H1 (cell line): ENCODE measurements at regions not wholly inside any gene's neighbourhood (a gene's known extent, or its start where the extent isn't known, plus 50 kb on each side); places are given as distances from the start of the nearest gene placed in this dataset.
A peak's percentile ranks its signal among the peaks of the same experiment; 100 is the strongest.

Experiments
- CHD7 ChIP-seq: fragments of 300-600 bp; sonication (generic); IDR thresholded peaks from 2 replicates; pipeline ENCODE4 v1.7.1; 2012; ENCODE audit warnings: low read length, moderate library complexity, mild to moderate bottlenecking, inconsistent platforms; ENCODE audit not compliant: insufficient replicate concordance
- EGR1 ChIP-seq: IDR thresholded peaks from 2 replicates; pipeline ENCODE4 v1.6.1; 2011; ENCODE audit warnings: low read depth, low read length, borderline replicate concordance
- EZH2 ChIP-seq: fragments of 200-600 bp; sonication (generic); IDR thresholded peaks from 2 replicates; pipeline ENCODE4 v1.7.1; 2012; ENCODE audit warnings: low read depth, mild to moderate bottlenecking, moderate library complexity, low read length, inconsistent platforms; ENCODE audit not compliant: severe bottlenecking
- GTF2F1 ChIP-seq: IDR thresholded peaks from 2 replicates; pipeline ENCODE4 v1.6.1; 2012; ENCODE audit warnings: low read depth, low read length, improper control_type of control experiment, borderline replicate concordance
- RFX5 ChIP-seq: IDR thresholded peaks from 2 replicates; pipeline ENCODE4 v1.6.1; 2011; ENCODE audit warnings: low read depth, low read length, improper control_type of control experiment, borderline replicate concordance
- RXRA ChIP-seq: IDR thresholded peaks from 2 replicates; pipeline ENCODE4 v1.6.1; 2011; ENCODE audit warnings: low read depth, mild to moderate bottlenecking, low read length, moderate library complexity; ENCODE audit not compliant: insufficient read depth
- SP1 ChIP-seq: IDR thresholded peaks from 2 replicates; pipeline ENCODE4 v1.6.1; 2011; ENCODE audit warnings: low read depth, low read length
- SP4 ChIP-seq: IDR thresholded peaks from 2 replicates; pipeline ENCODE4 v1.6.1; 2012; ENCODE audit warnings: low read length, inconsistent platforms
- SUZ12 ChIP-seq: fragments of 200-600 bp; sonication (generic); IDR thresholded peaks from 2 replicates; pipeline ENCODE4 v1.6.1; 2012; ENCODE audit warnings: mild to moderate bottlenecking, inconsistent platforms, low read length, moderate library complexity, mixed read lengths
- YY1 ChIP-seq: IDR thresholded peaks from 2 replicates; pipeline ENCODE4 v1.6.1; 2011; ENCODE audit warnings: low read depth, mild to moderate bottlenecking, low read length

DNA sequence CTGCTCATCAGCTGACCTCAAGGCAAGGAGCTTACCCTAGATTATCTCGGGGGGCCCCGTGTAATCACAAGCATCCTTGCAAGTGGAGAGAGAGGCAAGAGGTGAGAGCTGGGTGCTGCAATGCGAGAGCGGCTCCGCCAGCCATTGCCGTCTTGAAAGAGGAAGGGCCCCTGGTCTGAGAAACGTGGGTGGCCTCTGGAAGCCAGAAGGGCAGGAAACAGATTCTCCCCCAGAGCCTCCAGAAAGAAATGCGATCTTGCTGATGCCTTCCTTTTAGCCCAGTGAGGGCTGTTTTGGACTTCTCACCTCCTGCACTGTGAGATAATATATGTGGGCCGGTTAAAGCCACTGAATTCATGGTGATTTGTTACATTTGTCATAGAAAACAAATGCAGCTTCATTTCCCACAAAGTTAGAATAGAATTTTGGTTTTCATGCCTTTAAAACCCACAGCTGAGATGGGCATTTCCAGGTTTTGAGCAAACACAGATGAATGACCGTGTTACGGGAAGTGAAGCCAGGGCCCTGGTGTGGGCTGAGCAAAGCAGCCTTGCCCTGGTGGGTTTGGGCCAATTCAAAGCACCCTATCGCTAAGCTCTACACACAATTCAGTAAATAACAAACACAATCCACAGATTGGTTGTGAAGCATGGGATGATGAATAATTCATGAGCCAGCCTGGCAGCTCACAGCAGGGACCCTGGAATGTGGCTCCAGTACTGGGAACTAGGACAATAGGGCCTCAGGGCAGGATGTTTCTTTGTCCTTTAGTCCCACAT, 319.9 kb upstream of the HS6ST1 start (continued):
- TF ChIP-seq CHD7 (no peak), GTF2F1 (no peak), RFX5 (no peak), EGR1 (no peak), SP1 (peak; percentile 85), YY1 (0 out of 2 replicates have a peak, but pooled peaks have one; percentile 35), SP4 (peak; percentile 77; the same call in 1 of the 2 replicates), EZH2 (no peak), SUZ12 (no peak), RXRA (no peak)
